HCT116 (cell line): ENCODE measurements at regions not wholly inside any gene's neighbourhood (a gene's known extent, or its start where the extent isn't known, plus 50 kb on each side); places are given as distances from the start of the nearest gene placed in this dataset.

Experiments used
- CBX3 ChIP-seq: IDR thresholded peaks from 2 replicates; pipeline ENCODE4 v1.6.1; 2012; ENCODE audit warnings: low read depth
- CTCF ChIP-seq, 3 experiments: fragments of 200-600 bp in 1 of 3; sonication (generic) in 1 of 3; IDR thresholded peaks in 2 of 3; conservative IDR thresholded peaks in 1 of 3; 2 replicates each; pipeline ENCODE4 v1.5.1; 2012 to 2017; ENCODE audit warnings: low read depth in 2 of 3, low read length in 2 of 3, antibody characterized with exemption in 1 of 3, borderline replicate concordance in 1 of 3, control low read depth in 1 of 3, mild to moderate bottlenecking in 1 of 3, mixed read lengths in 1 of 3, mixed run types in 1 of 3, moderate library complexity in 1 of 3; ENCODE audit not compliant: insufficient read depth in 1 of 3
- EGR1 ChIP-seq: IDR thresholded peaks from 2 replicates; pipeline ENCODE4 v1.6.1; 2012; ENCODE audit warnings: low read depth
- ELF1 ChIP-seq: IDR thresholded peaks from 2 replicates; pipeline ENCODE4 v1.6.1; 2012; ENCODE audit warnings: low read depth, borderline replicate concordance
- EZH2 ChIP-seq: fragments of 200-600 bp; sonication (generic); IDR thresholded peaks from 2 replicates; pipeline ENCODE4 v1.6.1; 2017; ENCODE audit warnings: antibody characterized with exemption, mixed run types
- MAX ChIP-seq: IDR thresholded peaks from 2 replicates; pipeline ENCODE4 v1.6.1; 2012
- POLR2A ChIP-seq: IDR thresholded peaks from 2 replicates; pipeline ENCODE4 v1.7.0; 2011; ENCODE audit warnings: borderline replicate concordance; ENCODE audit not compliant: insufficient read depth, insufficient read length; ENCODE audit errors: extremely low read depth
- POLR2AphosphoS5 ChIP-seq: IDR thresholded peaks from 2 replicates; pipeline ENCODE4 v1.6.1; 2011; ENCODE audit warnings: mild to moderate bottlenecking, low read depth, low read length, moderate library complexity
- RAD21 ChIP-seq: IDR thresholded peaks from 2 replicates; pipeline ENCODE4 v1.6.1; 2012; ENCODE audit warnings: low read depth, mild to moderate bottlenecking
- REST ChIP-seq: IDR thresholded peaks from 2 replicates; pipeline ENCODE4 v1.6.1; 2012; ENCODE audit warnings: low read depth
- YY1 ChIP-seq: IDR thresholded peaks from 2 replicates; pipeline ENCODE4 v1.6.1; 2011; ENCODE audit warnings: low read length, low read depth, moderate library complexity, mild to moderate bottlenecking; ENCODE audit not compliant: insufficient replicate concordance; ENCODE audit errors: extremely low read depth
- ZNF274 ChIP-seq: fragments of 200-500 bp; sonication (Bioruptor generic); IDR thresholded peaks from 2 replicates; pipeline ENCODE4 v1.6.1; 2014; ENCODE audit warnings: mild to moderate bottlenecking, low read depth, low read length, inconsistent platforms

GRCh38 chr11:91970624-91971023, 254.0 kb upstream of the FAT3 start:
- no peak for TF ChIP-seq CTCF (IDR thresholded peaks at IDR 0.05 in 2 of 3, conservative IDR thresholded peaks at IDR 0.05 in 1 of 3; ENCODE audit: borderline replicate concordance in 1 of 3, insufficient read depth in 1 of 3, low read depth in 2 of 3, low read length in 2 of 3)
- TF ChIP-seq POLR2AphosphoS5: no peak
- no peak for TF ChIP-seq REST
- TF ChIP-seq EZH2: no peak
- no peak for TF ChIP-seq RAD21
- TF ChIP-seq ELF1: no peak
- no peak for TF ChIP-seq ZNF274
- TF ChIP-seq POLR2A: no peak
- TF ChIP-seq MAX: no peak
- no peak for TF ChIP-seq YY1
- no peak for TF ChIP-seq EGR1
- TF ChIP-seq CBX3: no peak
